Ishikawa (cell line): ENCODE measurements at regions not wholly inside any gene's neighbourhood (a gene's known extent, or its start where the extent isn't known, plus 50 kb on each side); places are given as distances from the start of the nearest gene placed in this dataset.

Source experiments
- CEBPB ChIP-seq: IDR thresholded peaks from 2 replicates; pipeline ENCODE4 v1.6.1; 2012
- CREB1 ChIP-seq: IDR thresholded peaks from 2 replicates; pipeline ENCODE4 v1.6.1; 2012; ENCODE audit warnings: low read depth
- EGR1 ChIP-seq: IDR thresholded peaks from 2 replicates; pipeline ENCODE4 v1.6.1; 2012
- EP300 ChIP-seq: IDR thresholded peaks from 2 replicates; pipeline ENCODE4 v1.6.1; 2012; ENCODE audit warnings: borderline replicate concordance
- FOXM1 ChIP-seq: IDR thresholded peaks from 2 replicates; pipeline ENCODE4 v1.6.1; 2012; ENCODE audit warnings: low read depth, borderline replicate concordance
- MAX ChIP-seq: IDR thresholded peaks from 2 replicates; pipeline ENCODE4 v1.6.1; 2012
- NFIC ChIP-seq: IDR thresholded peaks from 2 replicates; pipeline ENCODE4 v1.6.1; 2012
- RAD21 ChIP-seq: IDR thresholded peaks from 2 replicates; pipeline ENCODE4 v1.6.1; 2012; ENCODE audit warnings: low read depth
- REST ChIP-seq: IDR thresholded peaks from 2 replicates; pipeline ENCODE4 v1.6.1; 2012; ENCODE audit warnings: low read depth, mild to moderate bottlenecking
- TAF1 ChIP-seq: IDR thresholded peaks from 2 replicates; pipeline ENCODE4 v1.6.1; 2012; ENCODE audit warnings: low read depth, mild to moderate bottlenecking
- TCF12 ChIP-seq: IDR thresholded peaks from 2 replicates; pipeline ENCODE4 v1.6.1; 2012; ENCODE audit warnings: low read depth
- TEAD4 ChIP-seq: IDR thresholded peaks from 2 replicates; pipeline ENCODE4 v1.6.1; 2012
- USF1 ChIP-seq: IDR thresholded peaks from 2 replicates; pipeline ENCODE4 v1.6.1; 2012
- YY1 ChIP-seq: IDR thresholded peaks from 2 replicates; pipeline ENCODE4 v1.6.1; 2012; ENCODE audit warnings: low read depth
- ZBTB7A ChIP-seq: IDR thresholded peaks from 2 replicates; pipeline ENCODE4 v1.6.1; 2012; ENCODE audit warnings: low read depth

GRCh38 chr10:128572696-128573095 is 446.5 kb upstream of the MKI67 start:
- TF ChIP-seq CREB1 (no peak), ZBTB7A (no peak), TCF12 (no peak), USF1 (no peak), CEBPB (no peak), TEAD4 (no peak), REST (no peak), MAX (no peak), EGR1 (no peak)

GRCh38 chr10:128573281-128573845 is 447.1 kb upstream of the MKI67 start:
- TF ChIP-seq USF1 = no peak
- no peak for TF ChIP-seq NFIC
- no peak for TF ChIP-seq YY1
- TF ChIP-seq TEAD4 = no peak
- TF ChIP-seq EP300 = no peak
- TF ChIP-seq REST = no peak

GRCh38 chr10:128573986-128574385 is 447.8 kb upstream of the MKI67 start:
- TF ChIP-seq USF1 (no peak), TEAD4 (no peak), MAX (no peak), YY1 (no peak), CEBPB (no peak), NFIC (no peak), EGR1 (no peak), TCF12 (no peak), FOXM1 (no peak), REST (no peak), TAF1 (no peak), EP300 (no peak), CREB1 (no peak), ZBTB7A (no peak), RAD21 (no peak)

- TF ChIP-seq CEBPB (no peak), YY1 (no peak), NFIC (no peak), TAF1 (no peak), RAD21 (no peak), EP300 (no peak), TEAD4 (no peak), REST (no peak), TCF12 (no peak), FOXM1 (no peak), USF1 (no peak), ZBTB7A (no peak), CREB1 (no peak), EGR1 (no peak)
Observed at GRCh38 chr10:128574581-128575210, 448.5 kb upstream of the MKI67 start.
